Astrocyte (in vitro differentiated cells and primary cell): ENCODE measurements at regions not wholly inside any gene's neighbourhood (a gene's known extent, or its start where the extent isn't known, plus 50 kb on each side); places are given as distances from the start of the nearest gene placed in this dataset.

ENCODE experiments used
- DNase-seq: peaks from one replicate; pipeline ENCODE4 v3.0.0-alpha.2; 2010; ENCODE audit warnings: low read depth
- FAIRE-seq: peaks from 2 replicates; lab custom pipeline; 2011; peaks lifted over from hg19 to GRCh38; lab: Jason Lieb, UNC
- H2AFZ ChIP-seq: 2 replicates; pipeline ENCODE4 v1.6.0; 2012; ENCODE audit warnings: low read depth, low read length, inconsistent platforms
- H3K27ac ChIP-seq: 2 replicates; pipeline ENCODE4 v1.5.1; 2011; ENCODE audit warnings: low read depth, low read length, inconsistent platforms
- H3K27me3 ChIP-seq: 2 replicates; pipeline ENCODE4 v1.6.0; 2011; ENCODE audit warnings: low read length, inconsistent platforms; ENCODE audit not compliant: insufficient read depth
- H3K36me3 ChIP-seq: 2 replicates; pipeline ENCODE4 v1.5.1; 2011; ENCODE audit warnings: low read length, inconsistent platforms; ENCODE audit not compliant: insufficient read depth
- H3K4me1 ChIP-seq: 2 replicates; pipeline ENCODE4 v1.5.1; 2011; ENCODE audit warnings: low read length, inconsistent platforms; ENCODE audit not compliant: insufficient read depth
- H3K4me2 ChIP-seq: 2 replicates; pipeline ENCODE4 v1.6.0; 2012; ENCODE audit warnings: low read length, inconsistent platforms
- H3K4me3 ChIP-seq: 2 replicates; pipeline ENCODE4 v1.5.1; 2011; ENCODE audit warnings: low read depth, mild to moderate bottlenecking, low read length, inconsistent platforms; ENCODE audit not compliant: insufficient read depth
- H3K79me2 ChIP-seq: 2 replicates; pipeline ENCODE4 v1.6.0; 2012; ENCODE audit warnings: mild to moderate bottlenecking, low read length, inconsistent platforms; ENCODE audit not compliant: insufficient read depth
- H3K9ac ChIP-seq: 2 replicates; pipeline ENCODE4 v1.6.0; 2012; ENCODE audit warnings: mild to moderate bottlenecking, low read length, inconsistent platforms
- H3K9me3 ChIP-seq: 2 replicates; pipeline ENCODE4 v1.5.1; 2012; ENCODE audit warnings: low read depth, mild to moderate bottlenecking, low read length, inconsistent platforms; ENCODE audit not compliant: insufficient read depth
- H4K20me1 ChIP-seq: 2 replicates; pipeline ENCODE4 v1.6.0; 2012; ENCODE audit warnings: low read length, inconsistent platforms; ENCODE audit not compliant: insufficient read depth
- H3K27ac Mint-ChIP-seq: one replicate; pipeline ENCODE4 v1.8.0; 2021; ENCODE audit warnings: mild to moderate bottlenecking, mixed read lengths; ENCODE audit not compliant: unreplicated experiment
- H3K27me3 Mint-ChIP-seq: one replicate; pipeline ENCODE4 v1.8.0; 2021; ENCODE audit warnings: low read depth, mixed read lengths; ENCODE audit not compliant: unreplicated experiment
- H3K36me3 Mint-ChIP-seq: one replicate; pipeline ENCODE4 v1.8.0; 2021; ENCODE audit warnings: low read depth, mixed read lengths; ENCODE audit not compliant: unreplicated experiment
- H3K4me1 Mint-ChIP-seq: one replicate; pipeline ENCODE4 v1.8.0; 2021; ENCODE audit warnings: low read depth, mixed read lengths; ENCODE audit not compliant: unreplicated experiment
- H3K4me3 Mint-ChIP-seq: one replicate; pipeline ENCODE4 v1.8.0; 2021; ENCODE audit warnings: mild to moderate bottlenecking, moderate library complexity, mixed read lengths; ENCODE audit not compliant: unreplicated experiment
- H3K9me3 Mint-ChIP-seq: one replicate; pipeline ENCODE4 v1.8.0; 2021; ENCODE audit warnings: mild to moderate bottlenecking, mixed read lengths; ENCODE audit not compliant: unreplicated experiment
- CTCF ChIP-seq: IDR thresholded peaks from 2 replicates; pipeline ENCODE4 v1.5.1; 2011; ENCODE audit warnings: low read depth, mild to moderate bottlenecking, inconsistent platforms, low read length, moderate library complexity; ENCODE audit not compliant: insufficient read depth
- EZH2 ChIP-seq: IDR thresholded peaks from 2 replicates; pipeline ENCODE4 v1.6.1; 2012; ENCODE audit warnings: mild to moderate bottlenecking, low read length, inconsistent platforms; ENCODE audit not compliant: insufficient read depth

DNA sequence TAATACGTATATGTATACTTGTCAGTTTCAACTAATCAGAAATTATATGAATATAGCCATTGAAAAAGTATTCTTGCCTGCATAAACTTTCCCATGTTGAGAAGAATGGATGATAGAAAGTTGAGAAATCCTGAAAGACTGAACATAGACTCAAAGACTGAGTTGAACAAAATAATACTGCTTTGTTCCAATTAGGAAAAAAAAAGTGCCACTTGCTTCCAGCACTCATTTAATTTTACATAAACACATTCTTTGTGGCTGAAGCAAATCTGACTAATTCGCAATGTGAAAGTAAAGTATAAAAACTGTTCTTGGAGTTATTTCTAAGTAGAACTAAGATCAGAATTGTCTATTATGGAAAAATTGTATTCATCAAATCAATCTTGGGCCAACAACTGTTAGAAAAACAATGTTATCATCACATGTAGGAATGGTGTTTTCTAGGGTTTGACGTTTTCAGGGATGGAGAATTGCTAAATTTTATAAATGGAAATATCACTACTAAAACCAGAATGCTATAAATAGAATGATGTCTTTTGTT lies 2334.6 kb downstream of the PCDH7 start:
- Histone ChIP-seq H3K9ac (no peak overlapping the region), H3K4me1 (no peaks in the 10 kb centered on the region), H2AFZ (no peak overlapping the region), H3K36me3 (no peaks in the 10 kb centered on the region), H3K27ac (no peak overlapping the region), H3K4me2 (no peak overlapping the region), H3K4me3 (no peak overlapping the region), H3K27me3 (no peaks in the 10 kb centered on the region), H3K9me3 (no peaks in the 10 kb centered on the region), H3K79me2 (no peaks in the 10 kb centered on the region), H4K20me1 (no peaks in the 10 kb centered on the region)
- Mint-ChIP-seq H3K4me1 (no peaks in the 10 kb centered on the region), H3K9me3 (no peaks in the 10 kb centered on the region), H3K27ac (no peak overlapping the region), H3K4me3 (no peak overlapping the region), H3K36me3 (no peaks in the 10 kb centered on the region), H3K27me3 (no peaks in the 10 kb centered on the region)
- no peak for DNase-seq
- no peak for FAIRE-seq
- TF ChIP-seq CTCF, result no peak
- no peak for TF ChIP-seq EZH2

GRCh38 chr4:33057736-33058135 lies 2337.6 kb downstream of the PCDH7 start:
- Histone ChIP-seq H3K4me1 (peaks cover 4% of the 10 kb centered on the region), H3K4me3 (no peak overlapping the region), H3K9me3 (no peaks in the 10 kb centered on the region), H3K9ac (no peak overlapping the region), H2AFZ (no peak overlapping the region), H3K27me3 (no peaks in the 10 kb centered on the region), H3K4me2 (no peak overlapping the region), H3K79me2 (no peaks in the 10 kb centered on the region), H3K27ac (no peak overlapping the region), H3K36me3 (no peaks in the 10 kb centered on the region), H4K20me1 (no peaks in the 10 kb centered on the region)
- Mint-ChIP-seq H3K4me3 (no peak overlapping the region), H3K27ac (no peak overlapping the region), H3K27me3 (no peaks in the 10 kb centered on the region), H3K9me3 (no peaks in the 10 kb centered on the region), H3K4me1 (peaks cover 14% of the 10 kb centered on the region), H3K36me3 (no peaks in the 10 kb centered on the region)
- no peak for TF ChIP-seq EZH2
- TF ChIP-seq CTCF, result no peak
- no peak for FAIRE-seq
- DNase-seq, result no peak

GRCh38 chr4:33058998-33059397 lies 2338.8 kb downstream of the PCDH7 start:
- no peaks in the 10 kb centered on the region for H4K20me1 ChIP-seq

More at GRCh38 chr4:33058998-33059397, 2338.8 kb downstream of the PCDH7 start:
- no peaks in the 10 kb centered on the region for H3K27me3 Mint-ChIP-seq
- H3K27ac ChIP-seq, result no peak overlapping the region
- H3K4me1 Mint-ChIP-seq, result peaks cover 25% of the 10 kb centered on the region
- no peaks in the 10 kb centered on the region for H3K9me3 Mint-ChIP-seq
- no peaks in the 10 kb centered on the region for H3K36me3 ChIP-seq
- no peak overlapping the region for H2AFZ ChIP-seq
- no peak overlapping the region for H3K4me2 ChIP-seq
- no peak for FAIRE-seq
- H3K4me3 Mint-ChIP-seq, result no peak overlapping the region
- H3K36me3 Mint-ChIP-seq, result no peaks in the 10 kb centered on the region
- H3K79me2 ChIP-seq, result no peaks in the 10 kb centered on the region
- no peak overlapping the region for H3K9ac ChIP-seq
- peaks cover 13% of the 10 kb centered on the region for H3K4me1 ChIP-seq
- no peaks in the 10 kb centered on the region for H3K27me3 ChIP-seq
- DNase-seq, result no peak
- no peak overlapping the region for H3K27ac Mint-ChIP-seq
- no peak overlapping the region for H3K4me3 ChIP-seq
- TF ChIP-seq EZH2, result no peak
- no peaks in the 10 kb centered on the region for H3K9me3 ChIP-seq
